ENCODE measurements at regions not wholly inside any gene's neighbourhood (a gene's known extent, or its start where the extent isn't known, plus 50 kb on each side); places are given as distances from the start of the nearest gene placed in this dataset.

GRCh38 chr6:133632206-133632605 is 256.7 kb upstream of the TCF21 start:
- DNase-seq: no peak

GRCh38 chr6:133632906-133633305 is 256.0 kb upstream of the TCF21 start:
- no peak for DNase-seq

GRCh38 chr6:133634474-133634873 is 254.4 kb upstream of the TCF21 start:
- no peak for DNase-seq

- DNase-seq: no peak
Observed at GRCh38 chr6:133635447-133635846, 253.5 kb upstream of the TCF21 start.

GRCh38 chr6:133637436-133637835 is 251.5 kb upstream of the TCF21 start:
- DNase-seq: no peak

- no peak for DNase-seq
Observed at GRCh38 chr6:133637874-133638273, 251.0 kb upstream of the TCF21 start.

- DNase-seq: no peak
Observed at GRCh38 chr6:133641104-133641503, 247.8 kb upstream of the TCF21 start.

GRCh38 chr6:133644548-133644891 is 244.4 kb upstream of the TCF21 start:
- no peak for DNase-seq

GRCh38 chr6:133644892-133645619 is 243.9 kb upstream of the TCF21 start:
- no peak for DNase-seq

GRCh38 chr6:133645966-133646740 is 242.8 kb upstream of the TCF21 start:
- DNase-seq: no peak

GRCh38 chr6:133648581-133648980 is 240.3 kb upstream of the TCF21 start:
- no peak for DNase-seq

- DNase-seq: no peak
Observed at GRCh38 chr6:133671376-133671775, 217.5 kb upstream of the TCF21 start.

GRCh38 chr6:133673056-133673455 is 215.9 kb upstream of the TCF21 start:
- DNase-seq: no peak

- DNase-seq: no peak
Observed at GRCh38 chr6:133674661-133675060, 214.3 kb upstream of the TCF21 start.

GRCh38 chr6:133680994-133681393 is 207.9 kb upstream of the TCF21 start:
- no peak for DNase-seq

GRCh38 chr6:133681891-133682290 is 207.0 kb upstream of the TCF21 start:
- no peak for DNase-seq

- DNase-seq: no peak
Observed at GRCh38 chr6:133682506-133683307, 206.2 kb upstream of the TCF21 start.

- DNase-seq: no peak
Observed at GRCh38 chr6:133683308-133683580, 205.7 kb upstream of the TCF21 start.

GRCh38 chr6:133683606-133684005 is 205.3 kb upstream of the TCF21 start:
- no peak for DNase-seq

- DNase-seq: no peak
Observed at GRCh38 chr6:133688705-133689492, 200.0 kb upstream of the TCF21 start.

GRCh38 chr6:133689863-133690262 is 199.1 kb upstream of the TCF21 start:
- no peak for DNase-seq

GRCh38 chr6:133693565-133693964 is 195.3 kb upstream of the TCF21 start:
- no peak for DNase-seq

- no peak for DNase-seq
Observed at GRCh38 chr6:133697185-133697584, 191.7 kb upstream of the TCF21 start.

Measured in NCI-H2081 treated with DMSO at 0.1 percent for 48 hours (cell line).